ENCODE measurements at regions not wholly inside any gene's neighbourhood (a gene's known extent, or its start where the extent isn't known, plus 50 kb on each side); places are given as distances from the start of the nearest gene placed in this dataset.

DNA sequence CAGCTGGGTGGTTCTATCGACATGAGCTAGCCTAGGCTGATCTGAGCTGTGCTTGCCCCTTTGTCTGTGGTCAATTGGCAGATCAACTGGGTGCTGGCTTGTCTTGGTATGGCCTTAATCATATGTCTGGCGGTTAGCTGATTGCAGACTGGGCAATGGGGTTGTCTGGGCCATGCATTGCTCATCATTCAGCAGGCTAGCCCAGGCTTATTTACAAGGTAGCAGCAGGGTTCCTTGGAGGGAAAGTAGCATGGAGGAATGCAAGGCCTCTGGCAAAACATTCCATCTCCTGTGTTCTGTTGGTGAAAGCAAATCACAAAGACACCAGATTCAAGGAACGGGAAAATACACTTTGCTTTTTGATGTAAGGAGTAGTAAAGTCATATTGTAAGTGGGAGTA, 84.0 kb upstream of the IVNS1ABP start:
- ChIA-PET POLR2A (no interaction called here), CTCF (no interaction called here)
- no peak for TF ChIP-seq ELF4 (IDR thresholded peaks at IDR 0.05)
- no peak for TF ChIP-seq FOXA1 (IDR thresholded peaks at IDR 0.05)
- no peak for TF ChIP-seq ARNT (IDR thresholded peaks at IDR 0.05)
- TF ChIP-seq, protein P1, sequence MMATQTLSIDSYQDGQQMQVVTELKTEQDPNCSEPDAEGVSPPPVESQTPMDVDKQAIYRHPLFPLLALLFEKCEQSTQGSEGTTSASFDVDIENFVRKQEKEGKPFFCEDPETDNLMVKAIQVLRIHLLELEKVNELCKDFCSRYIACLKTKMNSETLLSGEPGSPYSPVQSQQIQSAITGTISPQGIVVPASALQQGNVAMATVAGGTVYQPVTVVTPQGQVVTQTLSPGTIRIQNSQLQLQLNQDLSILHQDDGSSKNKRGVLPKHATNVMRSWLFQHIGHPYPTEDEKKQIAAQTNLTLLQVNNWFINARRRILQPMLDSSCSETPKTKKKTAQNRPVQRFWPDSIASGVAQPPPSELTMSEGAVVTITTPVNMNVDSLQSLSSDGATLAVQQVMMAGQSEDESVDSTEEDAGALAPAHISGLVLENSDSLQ (IDR thresholded peaks at IDR 0.05): no peak
- DNase-seq (ENCODE audit: extremely low spot score): no peak

DNA sequence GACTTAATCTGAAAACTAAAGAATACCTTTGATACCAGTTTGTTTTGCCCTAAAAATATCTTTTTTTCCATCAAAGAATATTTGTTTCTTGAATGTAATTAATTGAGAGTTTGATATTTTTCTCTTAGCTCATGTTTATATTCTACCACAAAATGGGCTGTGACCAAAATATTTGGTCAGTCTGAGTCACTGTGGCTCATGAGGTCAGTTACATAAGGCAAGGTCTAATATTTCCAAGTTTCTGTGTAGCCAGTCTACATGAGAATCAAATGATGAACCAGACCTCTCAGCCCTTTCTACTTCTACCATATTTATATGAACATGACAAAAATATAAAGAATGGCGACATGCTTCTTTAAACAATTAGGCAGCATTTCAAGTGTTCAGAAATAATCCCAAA, 83.0 kb upstream of the IVNS1ABP start:
- DNase-seq (ENCODE audit: extremely low spot score): no peak
- ChIA-PET CTCF (no interaction called here), POLR2A (no interaction called here)

DNA sequence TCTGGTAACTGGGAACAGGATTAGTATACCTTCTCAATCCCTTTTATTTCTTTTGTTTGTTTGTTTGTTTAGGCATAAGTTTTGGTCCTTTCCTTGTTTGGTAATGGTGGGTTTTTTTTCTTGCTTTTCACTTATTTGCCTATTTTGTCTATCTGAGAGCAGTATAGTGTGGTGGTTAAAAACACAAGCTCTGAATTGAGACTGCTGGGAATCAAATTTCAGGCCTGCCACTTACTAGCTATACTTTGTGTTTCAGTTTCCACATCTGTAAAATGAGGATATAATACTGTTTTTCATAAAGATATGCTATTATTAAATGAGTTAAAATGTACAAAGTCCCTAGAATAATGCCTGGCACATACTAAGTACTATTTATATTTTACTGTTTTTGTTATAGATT, 81.6 kb upstream of the IVNS1ABP start:
- ChIA-PET POLR2A (no interaction called here), CTCF (no interaction called here)
- no peak for DNase-seq (ENCODE audit: extremely low spot score)
- TF ChIP-seq ARNT (IDR thresholded peaks at IDR 0.05) (no peak), SP1 (IDR thresholded peaks at IDR 0.05) (no peak), FOXM1 (IDR thresholded peaks at IDR 0.05; ENCODE audit: borderline replicate concordance) (no peak), FOXA1 (IDR thresholded peaks at IDR 0.05) (no peak), CTBP1 (IDR thresholded peaks at IDR 0.05; ENCODE audit: borderline replicate concordance) (no peak), ELF4 (IDR thresholded peaks at IDR 0.05) (no peak), HDGF (IDR thresholded peaks at IDR 0.05; ENCODE audit: borderline replicate concordance) (no peak)

More for the DNA sequence above, 83.0 kb upstream of the IVNS1ABP start:
- TF ChIP-seq ELF4 (IDR thresholded peaks at IDR 0.05): no peak
- no peak for TF ChIP-seq FOXM1 (IDR thresholded peaks at IDR 0.05; ENCODE audit: borderline replicate concordance)
- TF ChIP-seq L3MBTL2 (conservative IDR thresholded peaks at IDR 0.05): no peak

DNA sequence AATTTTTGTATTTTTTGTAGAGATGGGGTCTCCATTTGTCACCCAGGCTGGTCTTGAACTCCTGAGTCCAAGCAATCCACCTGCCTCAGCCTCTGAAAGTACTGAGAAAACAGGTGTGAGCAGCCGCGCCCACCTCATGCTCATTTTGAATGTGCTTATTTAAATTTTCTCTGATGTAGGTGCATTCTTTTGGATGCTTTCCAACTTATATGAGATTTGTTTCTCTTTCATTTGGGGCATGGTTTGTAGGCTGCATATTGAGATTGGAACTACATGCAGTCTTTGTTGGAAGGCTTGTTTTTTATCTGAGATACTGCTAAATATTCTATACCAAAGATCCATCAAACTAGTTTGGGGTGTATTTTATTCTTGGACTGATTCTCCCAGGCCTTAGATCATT, 81.0 kb upstream of the IVNS1ABP start:
- DNase-seq (ENCODE audit: extremely low spot score): no peak
- CTCF ChIA-PET: no interaction called here
- TF ChIP-seq HDGF (IDR thresholded peaks at IDR 0.05; ENCODE audit: borderline replicate concordance): no peak
- no peak for TF ChIP-seq ARNT (IDR thresholded peaks at IDR 0.05)
- TF ChIP-seq SUZ12 (IDR thresholded peaks at IDR 0.05): no peak
- POLR2A ChIA-PET: no interaction called here

DNA sequence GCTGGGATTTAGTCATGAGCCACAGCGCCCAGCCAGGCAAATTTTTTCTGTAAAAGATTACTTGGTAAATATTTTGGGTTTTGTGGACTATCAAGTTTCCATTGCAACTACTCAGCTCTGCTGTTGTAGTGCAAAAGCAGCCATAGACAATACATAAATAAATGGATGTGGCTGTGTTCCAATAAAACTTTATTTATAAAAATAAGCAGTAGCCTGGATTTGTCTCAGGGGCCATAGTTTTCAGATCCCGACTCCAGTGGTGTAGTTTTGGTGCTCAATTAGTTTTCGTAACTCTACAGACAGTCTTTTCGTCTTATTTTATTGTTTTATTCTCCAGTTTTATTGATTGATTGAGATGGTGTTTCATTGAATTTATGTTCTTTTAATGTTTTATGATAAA, 80.1 kb upstream of the IVNS1ABP start:
- TF ChIP-seq NFRKB (IDR thresholded peaks at IDR 0.05) (no peak), ELF4 (IDR thresholded peaks at IDR 0.05) (no peak), CTBP1 (IDR thresholded peaks at IDR 0.05; ENCODE audit: borderline replicate concordance) (no peak), ARNT (IDR thresholded peaks at IDR 0.05) (no peak), LEF1 (IDR thresholded peaks at IDR 0.05; ENCODE audit: borderline replicate concordance) (no peak), HDGF (IDR thresholded peaks at IDR 0.05; ENCODE audit: borderline replicate concordance) (no peak), FOXK2 (IDR thresholded peaks at IDR 0.05) (no peak), ZNF384 (IDR thresholded peaks at IDR 0.05) (no peak), BHLHE40 (IDR thresholded peaks at IDR 0.05; ENCODE audit: borderline replicate concordance) (no peak), L3MBTL2 (conservative IDR thresholded peaks at IDR 0.05) (no peak), TARDBP (IDR thresholded peaks at IDR 0.05) (no peak), FOXM1 (IDR thresholded peaks at IDR 0.05; ENCODE audit: borderline replicate concordance) (no peak), SP1 (IDR thresholded peaks at IDR 0.05) (no peak), FOXA1 (IDR thresholded peaks at IDR 0.05) (no peak), SUZ12 (IDR thresholded peaks at IDR 0.05) (no peak)
- TF ChIP-seq, protein P1 (IDR thresholded peaks at IDR 0.05): no peak
- CTCF ChIA-PET: no interaction called here

DNA sequence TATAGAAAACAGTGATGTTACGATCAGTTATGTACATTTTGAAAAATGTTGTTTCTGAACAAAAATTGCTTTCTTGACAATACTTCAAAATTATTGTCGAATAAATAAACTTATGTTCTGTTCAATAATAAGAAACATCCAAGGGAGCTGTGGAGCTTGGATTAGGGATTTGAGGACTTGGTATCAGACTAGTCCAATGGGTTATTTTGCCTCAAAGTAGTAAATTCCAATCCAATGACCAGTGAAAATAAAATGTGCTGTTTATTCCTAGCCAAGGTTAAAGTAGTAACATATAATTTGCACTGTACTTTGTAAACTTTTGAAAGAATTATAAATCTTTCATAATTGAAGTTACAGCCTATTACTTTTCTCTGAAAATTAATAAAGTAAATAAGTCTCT, 79.1 kb upstream of the IVNS1ABP start:
- CTCF ChIA-PET: no interaction called here

More for the DNA sequence above, 80.1 kb upstream of the IVNS1ABP start:
- POLR2A ChIA-PET: no interaction called here
- no peak for DNase-seq (ENCODE audit: extremely low spot score)

DNA sequence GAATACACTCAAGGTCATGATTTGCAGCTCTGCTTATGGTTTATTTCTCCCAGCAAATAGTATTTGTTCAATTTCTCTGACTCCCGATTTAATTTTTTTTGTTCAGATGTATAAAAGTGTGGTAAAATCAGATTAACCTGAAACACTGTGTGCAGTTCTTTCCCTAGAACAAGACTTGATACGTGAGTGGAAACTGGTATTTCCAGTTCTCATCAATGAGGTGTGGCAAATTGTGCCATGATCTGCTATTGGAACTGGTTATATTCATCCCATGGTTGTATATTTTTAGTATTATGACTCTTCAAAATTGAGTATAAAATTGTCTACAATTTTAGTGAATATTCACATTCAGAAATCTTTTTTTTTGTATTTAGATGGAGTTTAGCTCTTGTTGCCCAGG, 76.8 kb upstream of the IVNS1ABP start:
- DNase-seq (ENCODE audit: extremely low spot score): no peak
- CTCF ChIA-PET: no interaction called here
- POLR2A ChIA-PET: no interaction called here
- TF ChIP-seq FOXA1 (IDR thresholded peaks at IDR 0.05): no peak
- no peak for TF ChIP-seq LEF1 (IDR thresholded peaks at IDR 0.05; ENCODE audit: borderline replicate concordance)
- no peak for TF ChIP-seq HDGF (IDR thresholded peaks at IDR 0.05; ENCODE audit: borderline replicate concordance)
- TF ChIP-seq FOXM1 (IDR thresholded peaks at IDR 0.05; ENCODE audit: borderline replicate concordance): no peak
- TF ChIP-seq, protein P1 (IDR thresholded peaks at IDR 0.05): no peak
- no peak for TF ChIP-seq SUZ12 (IDR thresholded peaks at IDR 0.05)
- no peak for TF ChIP-seq ARNT (IDR thresholded peaks at IDR 0.05)
- TF ChIP-seq L3MBTL2 (conservative IDR thresholded peaks at IDR 0.05): no peak

More for the DNA sequence above, 79.1 kb upstream of the IVNS1ABP start:
- no peak for DNase-seq (ENCODE audit: extremely low spot score)
- TF ChIP-seq SUZ12 (IDR thresholded peaks at IDR 0.05) (no peak), SP1 (IDR thresholded peaks at IDR 0.05) (no peak), L3MBTL2 (conservative IDR thresholded peaks at IDR 0.05) (no peak), HDGF (IDR thresholded peaks at IDR 0.05; ENCODE audit: borderline replicate concordance) (no peak), FOXA1 (IDR thresholded peaks at IDR 0.05) (no peak), BHLHE40 (IDR thresholded peaks at IDR 0.05; ENCODE audit: borderline replicate concordance) (no peak), FOXK2 (IDR thresholded peaks at IDR 0.05) (no peak), LEF1 (IDR thresholded peaks at IDR 0.05; ENCODE audit: borderline replicate concordance) (no peak), ELF4 (IDR thresholded peaks at IDR 0.05) (no peak), ZNF384 (IDR thresholded peaks at IDR 0.05) (no peak), FOXM1 (IDR thresholded peaks at IDR 0.05; ENCODE audit: borderline replicate concordance) (no peak), TARDBP (IDR thresholded peaks at IDR 0.05) (no peak), ARNT (IDR thresholded peaks at IDR 0.05) (no peak)
- POLR2A ChIA-PET: no interaction called here
